Neuronal stem cell (in vitro differentiated cells): ENCODE measurements at regions not wholly inside any gene's neighbourhood (a gene's known extent, or its start where the extent isn't known, plus 50 kb on each side); places are given as distances from the start of the nearest gene placed in this dataset.

Experiments
- DNase-seq: peaks from one replicate; pipeline ENCODE4 v3.0.0-alpha.2; 2013; ENCODE audit warnings: low spot score
- H2AFZ ChIP-seq: one replicate; pipeline ENCODE4 v1.6.1; 2013; ENCODE audit warnings: mild to moderate bottlenecking, low read length, inconsistent platforms
- H2AK5ac ChIP-seq: 2 replicates; pipeline ENCODE4 v1.6.1; 2013; ENCODE audit warnings: low read depth, mild to moderate bottlenecking, inconsistent platforms, low read length, moderate library complexity, mixed read lengths
- H2BK120ac ChIP-seq: 2 replicates; pipeline ENCODE4 v1.6.1; 2013; ENCODE audit warnings: low read depth, mild to moderate bottlenecking, inconsistent platforms, low read length, moderate library complexity, mixed read lengths
- H2BK12ac ChIP-seq: one replicate; pipeline ENCODE4 v1.6.1; 2013; ENCODE audit warnings: low read length, inconsistent platforms
- H2BK15ac ChIP-seq: 2 replicates; pipeline ENCODE4 v1.6.1; 2013; ENCODE audit warnings: mild to moderate bottlenecking, low read length, inconsistent platforms, mixed read lengths
- H2BK5ac ChIP-seq: one replicate; pipeline ENCODE4 v1.6.1; 2013; ENCODE audit warnings: inconsistent platforms, mild to moderate bottlenecking, low read length, moderate library complexity
- H3K14ac ChIP-seq: one replicate; pipeline ENCODE4 v1.6.1; 2013; ENCODE audit warnings: low read length, inconsistent platforms
- H3K18ac ChIP-seq: 2 replicates; pipeline ENCODE4 v1.6.1; 2013; ENCODE audit warnings: low read length, inconsistent platforms
- H3K23ac ChIP-seq: 2 replicates; pipeline ENCODE4 v1.6.1; 2013; ENCODE audit warnings: low read depth, mild to moderate bottlenecking, mixed read lengths, low read length, inconsistent platforms; ENCODE audit not compliant: poor library complexity
- H3K27ac ChIP-seq: replicated peaks from 3 replicates; pipeline ENCODE4 v1.5.1; 2013; ENCODE audit warnings: low read length, inconsistent platforms
- H3K27me3 ChIP-seq, 3 experiments: 2 replicates each; pipeline ENCODE4 v1.6.1; 2013; ENCODE audit warnings: low read length in 3 of 3, mild to moderate bottlenecking in 2 of 3, inconsistent platforms in 1 of 3, low read depth in 1 of 3, mixed read lengths in 1 of 3, moderate library complexity in 1 of 3; ENCODE audit not compliant: control insufficient read depth in 3 of 3, insufficient read depth in 3 of 3
- H3K36me3 ChIP-seq, 2 donors: replicated peaks in 1 of 2; 2 replicates each; pipeline ENCODE4 v1.6.1; 2013; ENCODE audit warnings: low read length in 2 of 2; ENCODE audit not compliant: control insufficient read depth in 2 of 2, insufficient read depth in 2 of 2
- H3K4ac ChIP-seq: 2 replicates; pipeline ENCODE4 v1.6.1; 2013; ENCODE audit warnings: inconsistent platforms, mild to moderate bottlenecking, low read length, moderate library complexity
- H3K4me1 ChIP-seq, 2 donors: 1 replicate in 1 of 2; 2 replicates in 1 of 2; pipeline ENCODE4 v1.6.1; 2013; ENCODE audit warnings: low read length in 2 of 2, low read depth in 1 of 2; ENCODE audit not compliant: control insufficient read depth in 2 of 2, insufficient read depth in 1 of 2
- H3K4me2 ChIP-seq: one replicate; pipeline ENCODE4 v1.6.1; 2013; ENCODE audit warnings: mild to moderate bottlenecking, low read length, inconsistent platforms; ENCODE audit not compliant: insufficient read depth, poor library complexity, severe bottlenecking
- H3K4me3 ChIP-seq, 2 donors: 2 replicates each; pipeline ENCODE4 v1.5.1; 2013; ENCODE audit warnings: low read length in 2 of 2, mild to moderate bottlenecking in 2 of 2, inconsistent platforms in 1 of 2, moderate library complexity in 1 of 2
- H3K79me1 ChIP-seq: one replicate; pipeline ENCODE4 v1.6.1; 2013; ENCODE audit warnings: low read depth, mild to moderate bottlenecking, inconsistent platforms, low read length, moderate library complexity
- H3K9ac ChIP-seq: one replicate; pipeline ENCODE4 v1.6.1; 2013; ENCODE audit warnings: mild to moderate bottlenecking, low read depth, low read length, inconsistent platforms; ENCODE audit not compliant: poor library complexity
- H3K9me3 ChIP-seq, 2 donors: replicated peaks in 1 of 2; 2 replicates each; pipeline versions ENCODE3 to v1.6.1; 2013; ENCODE audit warnings: low read length in 2 of 2, mild to moderate bottlenecking in 2 of 2, inconsistent platforms in 1 of 2, low read depth in 1 of 2, mixed read lengths in 1 of 2, moderate library complexity in 1 of 2; ENCODE audit not compliant: control insufficient read depth in 2 of 2, insufficient read depth in 1 of 2
- H4K8ac ChIP-seq: one replicate; pipeline ENCODE4 v1.6.1; 2013; ENCODE audit warnings: low read depth, mild to moderate bottlenecking, inconsistent platforms, low read length, moderate library complexity
- H4K91ac ChIP-seq: one replicate; pipeline ENCODE4 v1.6.1; 2013; ENCODE audit warnings: low read length, low read depth, mild to moderate bottlenecking, inconsistent platforms; ENCODE audit not compliant: poor library complexity
- WGBS, 2 donors: extraction: QIAGEN DNeasy Blood & Tissue Kit; methylation state at CpG; one replicate each; pipeline ENCODE4 v1.1.7; 2013; ENCODE audit warnings: missing lambda C conversion rate in 2 of 2, mixed read lengths in 1 of 2; ENCODE audit not compliant: insufficient read length in 2 of 2, insufficient replicate concordance in 1 of 2; ENCODE audit errors: extremely low coverage in 2 of 2; 5-methylcytosine and 5-hydroxymethylcytosine counted together

DNA sequence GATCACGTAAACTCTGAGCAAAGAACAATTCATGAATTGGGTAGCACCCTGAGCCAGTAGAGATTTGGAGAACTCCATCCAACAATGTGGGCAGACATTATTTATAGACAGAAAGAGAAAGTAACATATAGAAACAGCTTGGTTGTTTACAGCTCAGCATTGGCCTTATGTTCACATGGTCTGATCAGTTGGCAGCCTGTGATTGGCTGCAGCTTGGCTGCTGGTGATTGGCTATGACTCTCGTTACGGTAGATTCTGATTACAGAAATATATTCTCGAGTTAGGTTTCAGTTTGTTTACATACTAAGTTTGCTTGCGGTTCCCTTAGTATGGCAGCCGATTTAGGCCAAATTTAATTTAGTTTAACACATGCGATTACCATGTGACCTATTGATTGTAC, 663.4 kb downstream of the RAPGEF2 start:
- no peak overlapping the region for H4K8ac ChIP-seq
- H2BK12ac ChIP-seq = no peak overlapping the region
- no peak overlapping the region for H3K9ac ChIP-seq
- no peak overlapping the region for H3K27ac ChIP-seq
- DNase-seq = no peak
- no peak overlapping the region for H2BK120ac ChIP-seq
- H2BK5ac ChIP-seq = no peak overlapping the region
- no peak overlapping the region for H2BK15ac ChIP-seq
- H3K4me3 ChIP-seq = no peak overlapping the region
- H4K91ac ChIP-seq = no peak overlapping the region
- H2AK5ac ChIP-seq = no peak overlapping the region
- H3K4ac ChIP-seq = no peak overlapping the region
- H3K27me3 ChIP-seq = no peaks in the 10 kb centered on the region
- peaks cover 0 to 2% of the 10 kb centered on the region in 2 donors for H3K9me3 ChIP-seq
- no peaks in the 10 kb centered on the region for H3K79me1 ChIP-seq
- no peak overlapping the region for H3K23ac ChIP-seq
- H3K18ac ChIP-seq = no peak overlapping the region
- peak overlapping the region; percentile 15 for H2AFZ ChIP-seq
- WGBS, 2 donors = no CpG with 5 or more reads among the region's 7 CpGs
- H3K4me2 ChIP-seq = no peak overlapping the region
- no peaks in the 10 kb centered on the region for H3K36me3 ChIP-seq
- no peak overlapping the region for H3K14ac ChIP-seq
- H3K4me1 ChIP-seq = no peaks in the 10 kb centered on the region

DNA sequence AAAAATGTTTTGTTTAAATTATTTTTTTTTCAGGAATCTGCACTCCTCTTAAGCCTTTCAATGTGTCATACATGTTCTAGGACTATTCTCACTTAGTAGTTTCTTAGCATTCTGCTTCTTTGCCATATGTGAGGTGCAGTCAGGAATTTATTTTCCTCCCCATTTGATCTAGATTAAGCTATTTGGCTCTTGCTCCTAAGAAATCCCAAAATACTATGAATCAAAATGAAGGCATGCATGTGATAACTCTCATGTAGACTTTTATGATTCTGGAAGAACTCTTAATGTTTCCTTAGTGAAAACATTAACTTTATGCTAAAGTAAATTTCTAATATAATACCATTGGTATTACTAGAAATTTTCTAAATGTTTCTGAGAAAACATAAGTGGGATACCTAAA, 664.5 kb downstream of the RAPGEF2 start:
- Histone ChIP-seq H3K4me3 (no peak overlapping the region), H2BK15ac (no peak overlapping the region), H3K23ac (no peak overlapping the region), H3K4me1 (no peaks in the 10 kb centered on the region), H3K27me3 (no peaks in the 10 kb centered on the region), H2AK5ac (no peak overlapping the region), H3K18ac (no peak overlapping the region), H2AFZ (no peak overlapping the region), H3K36me3 (no peaks in the 10 kb centered on the region), H3K79me1 (no peaks in the 10 kb centered on the region), H2BK12ac (no peak overlapping the region), H2BK5ac (no peak overlapping the region), H3K4ac (no peak overlapping the region), H2BK120ac (no peak overlapping the region), H4K8ac (no peak overlapping the region), H3K14ac (no peak overlapping the region), H3K4me2 (no peak overlapping the region), H4K91ac (no peak overlapping the region), H3K9ac (no peak overlapping the region), H3K9me3 (peaks cover 0 to under 1% of the 10 kb centered on the region in 2 donors), H3K27ac (no peak overlapping the region)
- no peak for DNase-seq

DNA sequence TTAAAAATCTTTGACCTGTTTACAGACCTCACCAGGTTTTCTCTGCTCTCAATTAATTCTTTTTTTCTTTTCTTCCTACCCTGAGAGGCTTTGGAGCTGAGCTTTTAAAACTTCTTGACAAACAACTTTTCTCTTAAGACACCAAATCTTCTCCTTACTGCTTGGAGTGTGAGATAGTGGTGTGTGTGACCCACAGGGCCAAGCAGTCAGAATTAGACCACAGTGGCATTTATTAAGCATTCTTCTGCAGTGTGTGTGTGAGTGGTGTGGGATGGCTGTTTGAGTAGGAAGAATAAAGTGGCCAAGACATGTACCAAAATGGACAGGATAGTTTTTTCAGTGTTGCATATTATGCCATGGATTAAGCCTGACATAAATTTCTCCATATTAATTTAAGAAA, 665.1 kb downstream of the RAPGEF2 start:
- no peaks in the 10 kb centered on the region for H3K79me1 ChIP-seq
- H3K4me1 ChIP-seq = no peaks in the 10 kb centered on the region
- H3K4ac ChIP-seq = no peak overlapping the region
- no peak overlapping the region for H3K9ac ChIP-seq
- H3K4me3 ChIP-seq = no peak overlapping the region
- no peak overlapping the region for H3K4me2 ChIP-seq
- no peak overlapping the region for H3K14ac ChIP-seq
- no peaks in the 10 kb centered on the region for H3K9me3 ChIP-seq
- H4K8ac ChIP-seq = no peak overlapping the region
- no peak overlapping the region for H2BK5ac ChIP-seq
- H3K36me3 ChIP-seq = no peaks in the 10 kb centered on the region
- H2BK120ac ChIP-seq = no peak overlapping the region
- no peak overlapping the region for H3K18ac ChIP-seq
- H3K27ac ChIP-seq = no peak overlapping the region
- no peak overlapping the region for H2BK12ac ChIP-seq
- no peaks in the 10 kb centered on the region for H3K27me3 ChIP-seq
- H2BK15ac ChIP-seq = no peak overlapping the region
- H3K23ac ChIP-seq = no peak overlapping the region
- peak overlapping the region; percentile 14 for H2AFZ ChIP-seq
- H4K91ac ChIP-seq = no peak overlapping the region
- DNase-seq = no peak
- H2AK5ac ChIP-seq = no peak overlapping the region

DNA sequence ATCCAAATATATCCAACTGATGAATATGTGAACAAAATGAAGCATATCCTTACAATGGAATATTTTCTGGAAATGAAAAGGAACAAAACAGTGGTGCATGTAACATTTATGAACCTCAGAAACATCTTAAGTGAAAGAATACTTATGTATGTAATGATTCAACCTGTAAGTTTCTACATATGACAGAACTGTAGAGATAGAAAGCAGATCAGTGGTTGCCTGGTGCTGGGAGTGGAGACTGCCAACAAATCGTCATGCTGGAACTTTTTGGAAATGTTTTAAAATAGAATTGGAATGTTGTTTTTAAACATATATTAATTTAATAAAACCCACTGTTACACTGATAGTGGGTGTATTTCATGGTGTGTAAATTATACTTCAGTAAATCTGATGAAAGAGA, 667.5 kb downstream of the RAPGEF2 start:
- Histone ChIP-seq H2BK12ac (no peak overlapping the region), H4K91ac (no peak overlapping the region), H3K36me3 (no peaks in the 10 kb centered on the region), H3K4me1 (no peaks in the 10 kb centered on the region), H2BK5ac (no peak overlapping the region), H2AK5ac (no peak overlapping the region), H2AFZ (no peak overlapping the region), H3K9ac (no peak overlapping the region), H3K9me3 (no peaks in the 10 kb centered on the region), H2BK15ac (no peak overlapping the region), H3K4me2 (no peak overlapping the region), H3K4me3 (no peak overlapping the region), H2BK120ac (no peak overlapping the region), H3K18ac (no peak overlapping the region), H3K23ac (no peak overlapping the region), H3K27me3 (no peaks in the 10 kb centered on the region), H4K8ac (no peak overlapping the region), H3K79me1 (no peaks in the 10 kb centered on the region), H3K4ac (no peak overlapping the region), H3K27ac (no peak overlapping the region), H3K14ac (no peak overlapping the region)
- no peak for DNase-seq
- WGBS, 2 donors = no CpG with 5 or more reads among the region's 1 CpG
